HepG2 (cell line): ENCODE measurements at regions not wholly inside any gene's neighbourhood (a gene's known extent, or its start where the extent isn't known, plus 50 kb on each side); places are given as distances from the start of the nearest gene placed in this dataset.

Source experiments
- HNF1A ChIP-seq, 2 experiments: sonication (generic) in 1 of 2; formaldehyde crosslinking in 1 of 2; IDR thresholded peaks; 2 replicates each; pipeline versions ENCODE4 v1.4.0 to v1.6.1; 2016 to 2020; ENCODE audit warnings: borderline replicate concordance in 1 of 2, low read depth in 1 of 2, mild to moderate bottlenecking in 1 of 2, missing genetic modification reagents in 1 of 2
- MAX ChIP-seq: IDR thresholded peaks from 2 replicates; pipeline ENCODE4 v1.6.1; 2012; ENCODE audit warnings: inconsistent platforms
- ZBTB4 ChIP-seq: sonication (generic); formaldehyde crosslinking; IDR thresholded peaks from 2 replicates; pipeline ENCODE4 v1.4.0; 2020; ENCODE audit warnings: missing genetic modification reagents, mild to moderate bottlenecking, borderline replicate concordance
- ZMYM3 ChIP-seq: sonication (generic); formaldehyde crosslinking; IDR thresholded peaks from 2 replicates; pipeline ENCODE4 v1.5.1; 2020; ENCODE audit warnings: mild to moderate bottlenecking, missing genetic modification reagents

- TF ChIP-seq MAX, result no peak
- TF ChIP-seq ZBTB4 (CRISPR knock-in tag), result no peak
- no peak for TF ChIP-seq ZMYM3
- no peak for TF ChIP-seq HNF1A (IDR thresholded peaks at IDR 0.05; ENCODE audit: low read depth)
- no peak for TF ChIP-seq HNF1A (CRISPR knock-in tag; IDR thresholded peaks at IDR 0.05; ENCODE audit: borderline replicate concordance)
Measured at GRCh38 chr17:72515291-72516065, 394.7 kb downstream of the SOX9 start (continued).
